EH (cell line): ENCODE measurements at regions not wholly inside any gene's neighbourhood (a gene's known extent, or its start where the extent isn't known, plus 50 kb on each side); places are given as distances from the start of the nearest gene placed in this dataset.

ENCODE experiments used
- DNase-seq: peaks from one replicate; pipeline ENCODE4 v3.0.0-alpha.2; 2015; ENCODE audit warnings: low read depth

- no peak for DNase-seq
These were observed 152.3 kb downstream of the SNX7 start for GRCh38 chr1:98813738-98814309.

GRCh38 chr1:98817821-98818220 is 156.3 kb downstream of the SNX7 start:
- DNase-seq: no peak

GRCh38 chr1:98821379-98821778 is 159.9 kb downstream of the SNX7 start:
- no peak for DNase-seq

GRCh38 chr1:98824736-98825135 is 163.2 kb downstream of the SNX7 start:
- DNase-seq: no peak

GRCh38 chr1:98827041-98827440 is 165.5 kb downstream of the SNX7 start:
- DNase-seq: no peak

GRCh38 chr1:98839840-98840239 is 164.8 kb downstream of the PLPPR5 start:
- peak; percentile 4 for DNase-seq
